ENCODE measurements at regions not wholly inside any gene's neighbourhood (a gene's known extent, or its start where the extent isn't known, plus 50 kb on each side); places are given as distances from the start of the nearest gene placed in this dataset.

DNA sequence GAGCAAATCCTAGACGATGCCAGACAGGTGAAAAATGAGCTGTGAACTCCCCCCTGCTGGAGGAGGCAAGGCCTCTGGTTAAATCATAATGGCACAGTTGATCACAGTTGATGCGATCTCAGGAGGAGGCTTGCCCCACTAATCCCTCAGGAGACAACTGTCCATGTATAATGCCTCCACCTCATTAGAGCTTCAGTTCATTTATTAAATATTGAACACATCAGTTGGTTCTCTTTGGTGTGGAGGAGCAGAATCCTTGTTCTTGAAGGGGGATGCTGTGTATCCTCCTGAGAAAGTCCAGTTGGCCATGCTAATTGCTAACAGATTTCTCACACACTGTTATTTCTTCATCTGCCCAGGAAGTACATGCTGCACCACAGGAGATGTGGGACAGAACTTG is 290.5 kb downstream of the IGSF11 start:
- 10% methylated on average over 1 of the region's 2 CpGs for WGBS (ENCODE audit: insufficient coverage, low coverage, missing lambda C conversion rate)
- no peak overlapping the region for H3K4me3 ChIP-seq
- H3K36me3 ChIP-seq (ENCODE audit: control insufficient read depth, insufficient read depth, low read length), result no peaks in the 10 kb centered on the region
- ChIA-PET POLR2A (no interaction called here), CTCF (ENCODE audit: low intra/inter-chr PET ratio) (no interaction called here)
- BruUV-seq (replicated peaks), result no TSS peak
- FAIRE-seq (no peak), ATAC-seq (no peak), DNase-seq (ENCODE audit: extremely low read depth in 1 of 4, low spot score in 3 of 4) (no peak)
- H3K4me2 ChIP-seq (ENCODE audit: insufficient read depth, low read length), result no peak overlapping the region
- H3K9me1 ChIP-seq (ENCODE audit: control insufficient read depth, insufficient read depth, low read length), result no peaks in the 10 kb centered on the region
- no peak overlapping the region for H2AFZ ChIP-seq (ENCODE audit: low read depth, low read length)
- in situ Hi-C loops (cut with MboI), result no loop called here
- H4K20me1 ChIP-seq (replicated peaks; ENCODE audit: control insufficient read depth, insufficient read depth, low read length), result no peaks in the 10 kb centered on the region
- no peaks in the 10 kb centered on the region for H3K27me3 ChIP-seq (ENCODE audit: control insufficient read depth in 2 of 2, insufficient read depth in 2 of 2, low read length in 2 of 2)
- no peaks in the 10 kb centered on the region for H3K79me2 ChIP-seq (ENCODE audit: control insufficient read depth, insufficient read depth, low read length)
- TF ChIP-seq PHF8 (IDR thresholded peaks at IDR 0.05; ENCODE audit: borderline replicate concordance, low read length) (no peak), MED1 (CRISPR knock-in tag; IDR thresholded peaks at IDR 0.05; ENCODE audit: borderline replicate concordance) (no peak), TAF9B (IDR thresholded peaks at IDR 0.05; ENCODE audit: partially characterized antibody) (no peak), ZNF280A (IDR thresholded peaks at IDR 0.05; ENCODE audit: low read depth, partially characterized antibody) (no peak), DPF2 (IDR thresholded peaks at IDR 0.05) (no peak), MYC (IDR thresholded peaks at IDR 0.05; ENCODE audit: low read depth, low read length) (no peak), MYC (CRISPR knock-in tag; IDR thresholded peaks at IDR 0.05; ENCODE audit: borderline replicate concordance, low read depth) (no peak), ZNF431 (CRISPR knock-in tag; IDR thresholded peaks at IDR 0.05) (no peak), HNRNPH1 (optimal IDR thresholded peaks at IDR 0.05; ENCODE audit: low read depth, low read length) (no peak)
- TF ChIP-seq, protein P1, sequence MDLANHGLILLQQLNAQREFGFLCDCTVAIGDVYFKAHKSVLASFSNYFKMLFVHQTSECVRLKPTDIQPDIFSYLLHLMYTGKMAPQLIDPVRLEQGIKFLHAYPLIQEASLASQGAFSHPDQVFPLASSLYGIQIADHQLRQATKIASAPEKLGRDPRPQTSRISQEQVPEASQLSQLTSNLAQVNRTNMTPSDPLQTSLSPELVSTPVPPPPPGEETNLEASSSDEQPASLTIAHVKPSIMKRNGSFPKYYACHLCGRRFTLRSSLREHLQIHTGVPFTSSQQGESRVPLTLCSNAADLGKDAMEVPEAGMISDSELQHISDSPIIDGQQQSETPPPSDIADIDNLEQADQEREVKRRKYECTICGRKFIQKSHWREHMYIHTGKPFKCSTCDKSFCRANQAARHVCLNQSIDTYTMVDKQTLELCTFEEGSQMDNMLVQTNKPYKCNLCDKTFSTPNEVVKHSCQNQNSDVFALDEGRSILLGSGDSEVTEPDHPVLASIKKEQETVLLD (IDR thresholded peaks at IDR 0.05), result no peak
- TF ChIP-seq, protein P2, sequence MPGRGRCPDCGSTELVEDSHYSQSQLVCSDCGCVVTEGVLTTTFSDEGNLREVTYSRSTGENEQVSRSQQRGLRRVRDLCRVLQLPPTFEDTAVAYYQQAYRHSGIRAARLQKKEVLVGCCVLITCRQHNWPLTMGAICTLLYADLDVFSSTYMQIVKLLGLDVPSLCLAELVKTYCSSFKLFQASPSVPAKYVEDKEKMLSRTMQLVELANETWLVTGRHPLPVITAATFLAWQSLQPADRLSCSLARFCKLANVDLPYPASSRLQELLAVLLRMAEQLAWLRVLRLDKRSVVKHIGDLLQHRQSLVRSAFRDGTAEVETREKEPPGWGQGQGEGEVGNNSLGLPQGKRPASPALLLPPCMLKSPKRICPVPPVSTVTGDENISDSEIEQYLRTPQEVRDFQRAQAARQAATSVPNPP (IDR thresholded peaks at IDR 0.05; ENCODE audit: borderline replicate concordance, insufficient read depth, insufficient read length), result no peak
- no peak overlapping the region for H3K27ac ChIP-seq (ENCODE audit: extremely low read depth, low read depth, low read length)
- H3K4me1 ChIP-seq (replicated peaks in 1 of 2; ENCODE audit: control insufficient read depth in 2 of 2, insufficient read depth in 2 of 2, low read length in 2 of 2), result no peaks in the 10 kb centered on the region
- H3K9ac ChIP-seq (ENCODE audit: insufficient read depth in 1 of 2, low read depth in 2 of 2, low read length in 2 of 2), result no peak overlapping the region
- no peaks in the 10 kb centered on the region for H3K9me3 ChIP-seq (replicated peaks; ENCODE audit: control insufficient read depth, insufficient read depth, low read depth, low read length)
- intact Hi-C loops (cut with micrococcal nuclease), result no loop called here

All from K562 (cell line).